PC-9 (cell line): ENCODE measurements at regions not wholly inside any gene's neighbourhood (a gene's known extent, or its start where the extent isn't known, plus 50 kb on each side); places are given as distances from the start of the nearest gene placed in this dataset.

ENCODE experiments used
- BruUV-seq: library from RNA; stranded (reverse); fragments of 400-500 nt; replicated peaks from 2 replicates; lab custom pipeline; 2021; lab: Mats Ljungman, UMichigan
- CTCF ChIA-PET: fragments of 300-600 bp; sonication (Branson Sonifier 250); formaldehyde crosslinking; loops from one replicate; lab custom pipeline; 2022; ENCODE audit warnings: antibody characterized with exemption; lab: Charles Lee
- POLR2A ChIA-PET: fragments of 300-600 bp; sonication (Branson Sonifier 250); formaldehyde crosslinking; loops from one replicate; lab custom pipeline; 2022; ENCODE audit warnings: antibody characterized with exemption; ENCODE audit not compliant: unreplicated experiment; lab: Charles Lee
- DNase-seq, 2 experiments: peaks; one replicate each; pipeline versions ENCODE4 v3.0.0 to v3.0.0-alpha.2; 2015 to 2022; ENCODE audit warnings: mixed read lengths in 1 of 2
- H2AFZ ChIP-seq: fragments of 200-600 bp; sonication (generic); 2 replicates; pipeline ENCODE4 v1.8.1; 2017; ENCODE audit warnings: antibody characterized with exemption
- H3F3A ChIP-seq: fragments of 200-600 bp; sonication (generic); 2 replicates; pipeline ENCODE4 v1.8.1; 2017; ENCODE audit warnings: antibody characterized with exemption, mild to moderate bottlenecking, low read depth; ENCODE audit not compliant: insufficient read depth
- H3K27ac ChIP-seq: fragments of 200-600 bp; sonication (generic); 2 replicates; pipeline ENCODE4 v1.6.1; 2016; ENCODE audit warnings: mixed run types
- H3K27me3 ChIP-seq: fragments of 200-600 bp; sonication (generic); 2 replicates; pipeline ENCODE4 v1.6.1; 2016; ENCODE audit warnings: low read depth, mixed run types; ENCODE audit not compliant: insufficient read depth
- H3K36me3 ChIP-seq: fragments of 200-600 bp; sonication (generic); 2 replicates; pipeline ENCODE4 v1.6.1; 2016; ENCODE audit warnings: low read depth, mixed run types
- H3K4me1 ChIP-seq: fragments of 200-600 bp; sonication (generic); replicated peaks from 2 replicates; pipeline ENCODE4 v1.6.1; 2016; ENCODE audit warnings: mixed run types; ENCODE audit not compliant: insufficient read depth
- H3K4me2 ChIP-seq: fragments of 200-600 bp; sonication (generic); 2 replicates; pipeline ENCODE4 v1.6.1; 2017; ENCODE audit warnings: mixed run types
- H3K4me3 ChIP-seq: fragments of 200-600 bp; sonication (generic); 2 replicates; pipeline ENCODE4 v1.6.1; 2016; ENCODE audit warnings: mixed run types
- H3K79me2 ChIP-seq: fragments of 200-600 bp; sonication (generic); 2 replicates; pipeline ENCODE4 v1.6.1; 2017; ENCODE audit warnings: low read depth, mixed run types
- H3K9me2 ChIP-seq: fragments of 200-600 bp; sonication (generic); 2 replicates; pipeline ENCODE4 v1.8.1; 2017; ENCODE audit warnings: mild to moderate bottlenecking; ENCODE audit not compliant: insufficient read depth
- H3K9me3 ChIP-seq: fragments of 200-600 bp; sonication (generic); 2 replicates; pipeline ENCODE4 v1.8.1; 2016; ENCODE audit warnings: low read depth; ENCODE audit not compliant: insufficient read depth
- H4K20me1 ChIP-seq: fragments of 200-600 bp; sonication (generic); 2 replicates; pipeline ENCODE4 v1.8.1; 2017; ENCODE audit not compliant: insufficient read depth
- CTCF ChIP-seq: fragments of 200-600 bp; sonication (generic); conservative IDR thresholded peaks from 2 replicates; pipeline ENCODE4 v1.6.1; 2017; ENCODE audit warnings: mixed run types, antibody characterized with exemption, mild to moderate bottlenecking, moderate library complexity
- EZH2 ChIP-seq: fragments of 200-600 bp; sonication (generic); IDR thresholded peaks from 2 replicates; pipeline ENCODE4 v1.8.0; 2017; ENCODE audit warnings: antibody characterized with exemption, low read depth
- intact Hi-C: fragments of 100-400 bp; cut with micrococcal nuclease; formaldehyde crosslinking; loops from one replicate; pipeline ENCODE4 v1.10.0; 2022; ENCODE audit not compliant: unreplicated experiment

DNA sequence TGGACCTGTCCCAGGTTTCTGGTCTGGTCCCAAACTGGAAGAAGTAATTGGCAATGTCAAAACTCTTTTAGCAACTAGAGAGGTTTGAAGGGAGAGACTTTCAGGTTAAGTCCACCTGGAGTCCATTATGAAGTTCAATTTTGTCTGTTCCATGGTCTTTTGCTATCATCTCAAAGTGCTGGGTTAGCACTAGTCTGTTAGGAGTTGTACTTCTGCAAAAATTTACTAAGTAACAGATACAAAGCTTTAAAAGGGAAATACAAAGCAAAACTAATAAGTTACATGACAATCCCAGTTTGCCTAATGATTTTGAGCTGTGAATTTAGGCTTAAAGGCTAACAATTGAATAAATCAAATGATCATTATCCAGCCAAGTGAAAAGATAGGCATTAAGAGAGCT, 643.9 kb downstream of the C12orf50 start:
- TF ChIP-seq EZH2 (no peak), CTCF (no peak)
- H3K9me3 ChIP-seq: no peaks in the 10 kb centered on the region
- H4K20me1 ChIP-seq: no peaks in the 10 kb centered on the region
- no TSS peak for BruUV-seq
- H2AFZ ChIP-seq: no peak overlapping the region
- intact Hi-C loops: no loop called here
- peaks cover 8% of the 10 kb centered on the region; the same call in 1 of the 2 replicates for H3K4me1 ChIP-seq
- no peak for DNase-seq
- H3K4me2 ChIP-seq: no peak overlapping the region
- no peaks in the 10 kb centered on the region for H3K36me3 ChIP-seq
- POLR2A ChIA-PET: no interaction called here
- no peak overlapping the region for H3K27ac ChIP-seq
- no peaks in the 10 kb centered on the region for H3F3A ChIP-seq
- CTCF ChIA-PET: no interaction called here
- H3K9me2 ChIP-seq: no peaks in the 10 kb centered on the region
- H3K4me3 ChIP-seq: no peak overlapping the region
- H3K79me2 ChIP-seq: no peaks in the 10 kb centered on the region
- H3K27me3 ChIP-seq: no peaks in the 10 kb centered on the region

DNA sequence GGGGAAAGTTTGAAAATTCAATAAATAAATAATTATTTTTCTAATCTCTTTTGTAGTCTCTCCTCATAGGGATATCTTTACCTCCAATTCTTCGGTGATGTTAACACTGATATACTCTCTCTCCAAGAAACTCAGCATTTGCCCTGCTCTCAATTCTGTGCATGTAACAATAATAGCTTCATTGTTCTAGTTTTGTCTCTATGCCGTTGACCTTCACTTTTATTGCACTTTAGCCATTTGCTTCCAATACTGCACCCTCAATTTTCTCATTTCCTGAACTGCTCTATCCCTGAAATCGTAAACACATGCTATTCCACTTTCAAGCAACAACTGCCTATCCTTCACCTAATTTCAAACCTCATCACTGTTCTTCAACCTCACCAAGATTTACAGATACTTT, 645.0 kb downstream of the C12orf50 start:
- Histone ChIP-seq H3K27me3 (no peaks in the 10 kb centered on the region), H3K9me3 (no peaks in the 10 kb centered on the region), H3F3A (no peaks in the 10 kb centered on the region), H3K79me2 (no peaks in the 10 kb centered on the region), H2AFZ (no peak overlapping the region), H3K27ac (no peak overlapping the region), H3K4me1 (peaks cover 8% of the 10 kb centered on the region; the same call in 1 of the 2 replicates), H3K36me3 (no peaks in the 10 kb centered on the region), H3K4me2 (no peak overlapping the region), H3K4me3 (no peak overlapping the region), H4K20me1 (no peaks in the 10 kb centered on the region), H3K9me2 (no peaks in the 10 kb centered on the region)
- CTCF ChIA-PET: no interaction called here
- POLR2A ChIA-PET: no interaction called here
- no TSS peak for BruUV-seq
- intact Hi-C loops: no loop called here
- no peak for TF ChIP-seq CTCF
- TF ChIP-seq EZH2: no peak
- no peak for DNase-seq

GRCh38 chr12:87383680-87384079, 645.5 kb downstream of the C12orf50 start:
- DNase-seq: peak; percentile 7 to 63
- no peaks in the 10 kb centered on the region for H3K9me2 ChIP-seq
- H2AFZ ChIP-seq: no peak overlapping the region
- ChIA-PET CTCF (no interaction called here), POLR2A (no interaction called here)
- H3K27ac ChIP-seq: no peak overlapping the region
- no peaks in the 10 kb centered on the region for H3K36me3 ChIP-seq
- BruUV-seq: no TSS peak
- H3K4me3 ChIP-seq: no peak overlapping the region
- H3F3A ChIP-seq: no peaks in the 10 kb centered on the region
- no peak for TF ChIP-seq EZH2
- H3K27me3 ChIP-seq: no peaks in the 10 kb centered on the region
- no peak overlapping the region for H3K4me2 ChIP-seq
- H3K9me3 ChIP-seq: no peaks in the 10 kb centered on the region
- H3K4me1 ChIP-seq: peaks cover 8% of the 10 kb centered on the region; the same call in 1 of the 2 replicates
- no peaks in the 10 kb centered on the region for H3K79me2 ChIP-seq
- no peaks in the 10 kb centered on the region for H4K20me1 ChIP-seq
- intact Hi-C loops: no loop called here

DNA sequence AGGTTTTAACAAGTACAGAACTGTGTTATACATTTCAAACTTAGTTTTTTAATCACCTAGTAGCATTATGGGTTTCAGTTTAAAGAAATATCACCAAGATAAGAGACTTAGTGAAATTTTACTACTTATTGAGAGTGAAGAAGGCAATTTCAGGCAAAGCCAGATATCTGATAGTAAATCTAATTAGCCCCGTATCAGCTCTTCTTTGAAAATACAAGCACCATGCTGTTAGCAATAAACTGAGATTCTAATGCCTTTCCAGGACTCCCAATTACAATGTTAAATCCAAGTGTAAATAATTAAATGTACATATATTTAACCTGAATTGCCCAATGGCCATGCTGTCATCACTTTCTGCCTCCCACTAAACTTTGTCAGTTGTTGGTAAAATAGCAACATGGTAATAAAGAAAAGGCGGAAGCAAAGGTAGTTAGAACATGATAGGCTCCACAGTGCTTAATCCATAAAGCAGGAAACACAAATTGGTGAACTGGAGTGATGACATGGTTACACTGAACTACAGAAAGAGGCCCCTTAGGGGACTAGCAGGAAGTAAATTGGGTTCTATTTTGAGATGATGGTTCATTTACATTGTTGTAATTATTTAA, 646.1 kb downstream of the C12orf50 start:
- H3K4me1 ChIP-seq: peaks cover 8% of the 10 kb centered on the region; the same call in 1 of the 2 replicates
- no peak overlapping the region for H3K27ac ChIP-seq
- no peak for DNase-seq
- no peaks in the 10 kb centered on the region for H4K20me1 ChIP-seq
- no peak overlapping the region for H2AFZ ChIP-seq
- H3K9me2 ChIP-seq: no peaks in the 10 kb centered on the region
- H3K27me3 ChIP-seq: no peaks in the 10 kb centered on the region
- H3K36me3 ChIP-seq: no peaks in the 10 kb centered on the region
- H3F3A ChIP-seq: no peaks in the 10 kb centered on the region
- H3K79me2 ChIP-seq: no peaks in the 10 kb centered on the region
- CTCF ChIA-PET: no interaction called here
- BruUV-seq: no TSS peak
- H3K9me3 ChIP-seq: no peaks in the 10 kb centered on the region
- no peak overlapping the region for H3K4me2 ChIP-seq
- no peak overlapping the region for H3K4me3 ChIP-seq
- no peak for TF ChIP-seq CTCF
- no peak for TF ChIP-seq EZH2
- POLR2A ChIA-PET: no interaction called here
- intact Hi-C loops: no loop called here
